Posterior vena cava (tissue), 2 donors: ENCODE measurements at regions not wholly inside any gene's neighbourhood (a gene's known extent, or its start where the extent isn't known, plus 50 kb on each side); places are given as distances from the start of the nearest gene placed in this dataset.

Experiments
- DNase-seq: peaks from one replicate; pipeline ENCODE4 v3.0.0-alpha.2; 2020; ENCODE audit warnings: low spot score
- intact Hi-C, 2 donors: fragments of 100-400 bp; cut with DNase I; formaldehyde crosslinking; loops; one replicate each; pipeline versions ENCODE4 v1.14.1 to v1.14.2; 2022 to 2023
- donor health status: DM: yes; HTN: yes; CAD: no.
- donor health status: DM: yes; HTN: yes; CAD: no.

- intact Hi-C loops = no loop called here
- no peak for DNase-seq
Measured at GRCh38 chr13:37945651-37946575, 76.3 kb upstream of the TRPC4 start.

- intact Hi-C loops = no loop called here
- DNase-seq = no peak
Measured at GRCh38 chr13:37944869-37945442, 75.4 kb upstream of the TRPC4 start.

- intact Hi-C loops = no loop called here
- no peak for DNase-seq
Measured at GRCh38 chr13:37944081-37944868, 74.7 kb upstream of the TRPC4 start.

- intact Hi-C loops = no loop called here
- DNase-seq = no peak
Measured at GRCh38 chr13:37942929-37943328, 73.4 kb upstream of the TRPC4 start.

GRCh38 chr13:37934339-37935191, 65.0 kb upstream of the TRPC4 start:
- no peak for DNase-seq
- intact Hi-C loops = no loop called here

- no peak for DNase-seq
- intact Hi-C loops = no loop called here
Measured at GRCh38 chr13:37929308-37929707, 59.7 kb upstream of the TRPC4 start.

- no peak for DNase-seq
- intact Hi-C loops = no loop called here
Measured at GRCh38 chr13:37927561-37927960, 58.0 kb upstream of the TRPC4 start.

GRCh38 chr13:37925878-37926473, 56.4 kb upstream of the TRPC4 start:
- intact Hi-C loops = no loop called here
- no peak for DNase-seq

GRCh38 chr13:37923236-37923635, 53.7 kb upstream of the TRPC4 start:
- intact Hi-C loops = no loop called here
- DNase-seq = no peak

- intact Hi-C loops = no loop called here
- no peak for DNase-seq
Measured at GRCh38 chr13:37919329-37919880, 49.8 kb upstream of the TRPC4 start.
